ENCODE measurements at regions not wholly inside any gene's neighbourhood (a gene's known extent, or its start where the extent isn't known, plus 50 kb on each side); places are given as distances from the start of the nearest gene placed in this dataset.

GRCh38 chr5:144711172-144711571 lies 540.5 kb downstream of the KCTD16 start:
- H3K79me2 ChIP-seq (ENCODE audit: control insufficient read depth, insufficient read depth, low read length): no peaks in the 10 kb centered on the region
- H3K9me1 ChIP-seq (ENCODE audit: control insufficient read depth, extremely low read depth, insufficient read depth, low read length): no peaks in the 10 kb centered on the region
- FAIRE-seq (no peak), DNase-seq (ENCODE audit: low read depth, low spot score) (no peak)
- H3K9ac ChIP-seq (ENCODE audit: control insufficient read depth, extremely low read depth, insufficient read depth, low read length): no peak overlapping the region
- no peaks in the 10 kb centered on the region for H3K9me3 ChIP-seq (ENCODE audit: control insufficient read depth, low read depth, low read length)
- TF ChIP-seq EZH2 (IDR thresholded peaks at IDR 0.05; ENCODE audit: low read length) (no peak), CTCF (optimal IDR thresholded peaks at IDR 0.05 in 1 of 3, IDR thresholded peaks at IDR 0.05 in 1 of 3, conservative IDR thresholded peaks at IDR 0.05 in 1 of 3; ENCODE audit: extremely low read depth in 1 of 3, insufficient read depth in 2 of 3, low read length in 3 of 3) (no peak)
- H3K4me3 ChIP-seq (ENCODE audit: control insufficient read depth in 2 of 3, extremely low read depth in 1 of 3, insufficient read depth in 2 of 3, low read depth in 1 of 3, low read length in 3 of 3): no peak overlapping the region
- dilution Hi-C loops (cut with MboI; ENCODE audit: extremely low pct_ligation_motif_present, low sequenced_read_pairs): no loop called here
- no peaks in the 10 kb centered on the region for H3K4me1 ChIP-seq (ENCODE audit: control insufficient read depth, extremely low read depth, insufficient read depth, low read length)
- no peaks in the 10 kb centered on the region for H3K36me3 ChIP-seq (ENCODE audit: control insufficient read depth in 2 of 2, extremely low read depth in 1 of 2, insufficient read depth in 2 of 2, low read length in 2 of 2)
- H3K27ac ChIP-seq (ENCODE audit: control insufficient read depth, insufficient read depth, low read length): no peak overlapping the region
- no peak overlapping the region for H2AFZ ChIP-seq (ENCODE audit: control insufficient read depth, low read length)
- no peaks in the 10 kb centered on the region for H4K20me1 ChIP-seq (ENCODE audit: control insufficient read depth, extremely low read depth, insufficient read depth, low read length)
- no peaks in the 10 kb centered on the region for H3K27me3 ChIP-seq (ENCODE audit: control insufficient read depth, extremely low read depth, insufficient read depth, low read length)
- no peak overlapping the region for H3K4me2 ChIP-seq (ENCODE audit: control insufficient read depth, extremely low read depth, insufficient read depth, low read depth, low read length)

- H4K20me1 ChIP-seq (ENCODE audit: control insufficient read depth, extremely low read depth, insufficient read depth, low read length): no peaks in the 10 kb centered on the region
- no peak overlapping the region for H3K4me2 ChIP-seq (ENCODE audit: control insufficient read depth, extremely low read depth, insufficient read depth, low read depth, low read length)
- no peaks in the 10 kb centered on the region for H3K9me1 ChIP-seq (ENCODE audit: control insufficient read depth, extremely low read depth, insufficient read depth, low read length)
- no peak for DNase-seq (ENCODE audit: low read depth, low spot score)
- TF ChIP-seq CTCF (optimal IDR thresholded peaks at IDR 0.05 in 1 of 3, IDR thresholded peaks at IDR 0.05 in 1 of 3, conservative IDR thresholded peaks at IDR 0.05 in 1 of 3; ENCODE audit: extremely low read depth in 1 of 3, insufficient read depth in 2 of 3, low read length in 3 of 3): no peak
- no peak for TF ChIP-seq EZH2 (IDR thresholded peaks at IDR 0.05; ENCODE audit: low read length)
- H3K27me3 ChIP-seq (ENCODE audit: control insufficient read depth, extremely low read depth, insufficient read depth, low read length): no peaks in the 10 kb centered on the region
- H3K79me2 ChIP-seq (ENCODE audit: control insufficient read depth, insufficient read depth, low read length): no peaks in the 10 kb centered on the region
- H3K4me3 ChIP-seq (ENCODE audit: control insufficient read depth in 2 of 3, extremely low read depth in 1 of 3, insufficient read depth in 2 of 3, low read depth in 1 of 3, low read length in 3 of 3): no peak overlapping the region
- H3K4me1 ChIP-seq (ENCODE audit: control insufficient read depth, extremely low read depth, insufficient read depth, low read length): no peaks in the 10 kb centered on the region
- H3K36me3 ChIP-seq (ENCODE audit: control insufficient read depth in 2 of 2, extremely low read depth in 1 of 2, insufficient read depth in 2 of 2, low read length in 2 of 2): no peaks in the 10 kb centered on the region
- no peak overlapping the region for H3K9ac ChIP-seq (ENCODE audit: control insufficient read depth, extremely low read depth, insufficient read depth, low read length)
- no peak overlapping the region for H3K27ac ChIP-seq (ENCODE audit: control insufficient read depth, insufficient read depth, low read length)
- dilution Hi-C loops (cut with MboI; ENCODE audit: extremely low pct_ligation_motif_present, low sequenced_read_pairs): no loop called here
- FAIRE-seq: no peak
- H3K9me3 ChIP-seq (ENCODE audit: control insufficient read depth, low read depth, low read length): no peaks in the 10 kb centered on the region
- H2AFZ ChIP-seq (ENCODE audit: control insufficient read depth, low read length): no peak overlapping the region
These were observed 540.0 kb downstream of the KCTD16 start for GRCh38 chr5:144710637-144711036.

Measured in keratinocyte (primary cell).